ENCODE measurements at regions not wholly inside any gene's neighbourhood (a gene's known extent, or its start where the extent isn't known, plus 50 kb on each side); places are given as distances from the start of the nearest gene placed in this dataset.

DNA sequence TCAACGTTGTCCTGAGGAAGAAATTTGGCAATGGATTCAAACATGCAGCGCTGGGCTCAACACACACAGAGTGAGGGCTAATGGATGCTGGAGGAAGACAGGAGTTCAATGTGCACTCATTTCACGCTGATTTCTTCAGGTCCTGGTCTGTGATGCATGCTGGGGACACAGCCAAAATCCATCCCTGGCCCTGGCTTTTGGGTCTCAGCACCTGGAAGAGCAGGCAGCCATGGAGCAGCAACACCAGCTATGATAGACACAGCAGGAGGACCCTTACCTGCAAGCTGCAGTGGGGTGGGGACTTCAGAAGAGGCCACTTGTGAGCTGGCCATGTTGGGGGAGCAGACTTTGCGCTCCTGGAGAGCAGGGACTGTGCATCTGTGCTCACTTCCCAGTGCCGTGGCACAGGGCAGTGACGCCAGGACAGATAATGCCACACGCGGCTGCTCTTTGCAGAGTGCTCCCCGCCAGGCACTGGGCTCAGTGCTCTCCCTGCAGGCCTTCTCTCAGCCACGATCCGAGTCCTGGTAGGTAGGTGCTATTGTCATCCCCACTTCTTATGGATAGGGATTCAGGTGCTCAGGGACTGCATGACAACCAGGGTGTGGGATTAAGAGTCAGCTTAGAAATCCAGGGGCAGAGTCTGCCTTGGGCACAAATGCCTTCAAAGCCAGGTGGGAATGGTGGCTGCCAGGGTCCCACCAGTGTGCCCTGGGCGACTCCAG lies 138.8 kb upstream of the UNC5B start:
- Histone ChIP-seq H3K9ac (no peak overlapping the region), H3K79me2 (ENCODE audit: low read depth) (no peaks in the 10 kb centered on the region), H3K4me2 (no peak overlapping the region), H3K4me3 (no peak overlapping the region), H3F3A (ENCODE audit: low read depth) (peaks cover 8% of the 10 kb centered on the region), H4K20me1 (ENCODE audit: low read depth) (no peaks in the 10 kb centered on the region), H3K27ac (no peak overlapping the region), H3K4me1 (peaks cover 41% of the 10 kb centered on the region), H3K27me3 (no peaks in the 10 kb centered on the region), H2AFZ (replicated peaks) (no peak overlapping the region), H3K36me3 (no peaks in the 10 kb centered on the region), H3K9me3 (ENCODE audit: low read depth) (no peaks in the 10 kb centered on the region)
- H3K27me3 Mint-ChIP-seq (ENCODE audit: insufficient read depth, low read depth): peaks cover 18% of the 10 kb centered on the region
- H3K4me3 Mint-ChIP-seq: no peak overlapping the region
- H3K36me3 Mint-ChIP-seq: no peaks in the 10 kb centered on the region
- TF ChIP-seq EZH2phosphoT487 (IDR thresholded peaks at IDR 0.05): no peak
- no peak for TF ChIP-seq EZH2 (IDR thresholded peaks at IDR 0.05)
- TF ChIP-seq, protein P1, sequence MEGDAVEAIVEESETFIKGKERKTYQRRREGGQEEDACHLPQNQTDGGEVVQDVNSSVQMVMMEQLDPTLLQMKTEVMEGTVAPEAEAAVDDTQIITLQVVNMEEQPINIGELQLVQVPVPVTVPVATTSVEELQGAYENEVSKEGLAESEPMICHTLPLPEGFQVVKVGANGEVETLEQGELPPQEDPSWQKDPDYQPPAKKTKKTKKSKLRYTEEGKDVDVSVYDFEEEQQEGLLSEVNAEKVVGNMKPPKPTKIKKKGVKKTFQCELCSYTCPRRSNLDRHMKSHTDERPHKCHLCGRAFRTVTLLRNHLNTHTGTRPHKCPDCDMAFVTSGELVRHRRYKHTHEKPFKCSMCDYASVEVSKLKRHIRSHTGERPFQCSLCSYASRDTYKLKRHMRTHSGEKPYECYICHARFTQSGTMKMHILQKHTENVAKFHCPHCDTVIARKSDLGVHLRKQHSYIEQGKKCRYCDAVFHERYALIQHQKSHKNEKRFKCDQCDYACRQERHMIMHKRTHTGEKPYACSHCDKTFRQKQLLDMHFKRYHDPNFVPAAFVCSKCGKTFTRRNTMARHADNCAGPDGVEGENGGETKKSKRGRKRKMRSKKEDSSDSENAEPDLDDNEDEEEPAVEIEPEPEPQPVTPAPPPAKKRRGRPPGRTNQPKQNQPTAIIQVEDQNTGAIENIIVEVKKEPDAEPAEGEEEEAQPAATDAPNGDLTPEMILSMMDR (IDR thresholded peaks at IDR 0.05): no peak
- H3K9me3 Mint-ChIP-seq: no peaks in the 10 kb centered on the region
- peak overlapping the region; percentile 30 for H3K27ac Mint-ChIP-seq
- H3K4me1 Mint-ChIP-seq: peaks cover 45% of the 10 kb centered on the region
- no peak for DNase-seq (ENCODE audit: low spot score)

DNA sequence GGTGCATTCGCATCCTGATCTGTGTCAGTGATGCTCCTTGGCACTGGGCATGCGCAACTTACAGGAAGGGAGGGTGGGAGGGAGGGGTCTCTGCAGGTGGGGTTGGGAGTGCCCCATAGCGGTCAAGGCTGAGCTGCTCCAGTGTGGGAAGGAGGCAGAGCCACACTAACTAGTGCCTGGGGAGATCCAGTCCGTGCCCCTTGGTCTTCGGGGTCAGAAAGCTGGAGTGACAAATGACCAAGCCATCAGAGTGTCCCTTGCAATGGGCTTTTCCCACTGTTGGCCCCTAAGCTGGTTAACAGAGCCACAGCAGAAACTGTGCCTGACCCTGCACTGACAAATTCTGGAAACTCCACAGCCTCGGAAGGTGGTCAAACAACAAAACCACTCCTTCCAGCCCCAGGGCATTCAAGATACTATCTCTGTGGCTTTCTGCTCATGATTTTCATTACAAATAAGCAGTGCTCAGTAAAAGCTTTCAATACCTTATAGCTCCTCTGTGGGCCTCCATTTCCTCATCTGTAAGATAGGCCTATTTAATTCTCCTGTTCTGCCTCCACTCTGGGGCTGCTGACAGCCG lies 138.1 kb upstream of the UNC5B start:
- Mint-ChIP-seq H3K27ac (no peak overlapping the region), H3K4me3 (no peak overlapping the region), H3K36me3 (no peaks in the 10 kb centered on the region), H3K9me3 (no peaks in the 10 kb centered on the region), H3K27me3 (ENCODE audit: insufficient read depth, low read depth) (peaks cover 22% of the 10 kb centered on the region), H3K4me1 (peaks cover 45% of the 10 kb centered on the region)
- Histone ChIP-seq H3K36me3 (no peaks in the 10 kb centered on the region), H2AFZ (replicated peaks) (no peak overlapping the region), H3K9ac (no peak overlapping the region), H3K4me2 (no peak overlapping the region), H4K20me1 (ENCODE audit: low read depth) (no peaks in the 10 kb centered on the region), H3K9me3 (ENCODE audit: low read depth) (no peaks in the 10 kb centered on the region), H3K79me2 (ENCODE audit: low read depth) (no peaks in the 10 kb centered on the region), H3K27me3 (no peaks in the 10 kb centered on the region), H3K4me3 (no peak overlapping the region), H3K4me1 (peaks cover 35% of the 10 kb centered on the region), H3F3A (ENCODE audit: low read depth) (peaks cover 8% of the 10 kb centered on the region), H3K27ac (no peak overlapping the region)
- no peak for DNase-seq (ENCODE audit: low spot score)
- TF ChIP-seq, protein P1 (IDR thresholded peaks at IDR 0.05): no peak
- TF ChIP-seq EZH2phosphoT487 (IDR thresholded peaks at IDR 0.05) (no peak), EZH2 (IDR thresholded peaks at IDR 0.05) (no peak)

DNA sequence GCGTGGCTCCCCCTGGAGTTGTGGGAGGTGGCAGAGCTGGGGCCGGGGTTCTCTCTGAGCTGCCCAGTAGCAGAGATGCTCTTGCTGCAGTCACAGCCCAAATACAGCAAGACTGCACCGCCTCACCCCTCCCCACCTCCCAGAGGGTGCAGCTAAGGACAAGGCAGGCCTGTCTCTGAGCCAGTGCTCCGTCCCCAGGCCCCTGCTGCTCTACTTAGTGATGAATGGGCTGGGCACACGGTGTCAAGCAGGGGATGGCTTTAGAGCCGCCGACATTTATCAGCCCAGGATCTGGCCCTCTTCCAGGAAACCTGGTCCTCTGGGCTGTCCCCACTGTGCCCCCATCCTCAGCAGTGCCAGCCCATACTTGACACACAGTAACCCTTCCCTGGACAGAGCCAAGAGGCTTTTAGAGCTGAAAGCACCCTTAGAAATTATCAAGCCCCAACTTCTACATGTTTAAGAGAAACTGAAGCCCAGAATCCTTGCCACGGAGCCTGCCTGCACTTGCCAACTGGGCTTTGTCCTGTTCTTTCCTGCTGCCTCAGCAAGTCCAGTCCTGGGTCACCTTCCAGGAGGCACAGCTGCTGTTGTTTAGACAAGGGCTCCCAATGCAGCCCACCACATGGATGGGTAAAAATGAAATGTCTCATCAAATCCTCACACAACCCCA lies 137.1 kb upstream of the UNC5B start:
- Histone ChIP-seq H3K79me2 (ENCODE audit: low read depth) (no peaks in the 10 kb centered on the region), H3K4me2 (peak overlapping the region; percentile 28), H4K20me1 (ENCODE audit: low read depth) (no peaks in the 10 kb centered on the region), H3K9me3 (ENCODE audit: low read depth) (no peaks in the 10 kb centered on the region), H3K27ac (no peak overlapping the region), H3K4me1 (peaks cover 33% of the 10 kb centered on the region), H2AFZ (replicated peaks) (no peak overlapping the region), H3K36me3 (no peaks in the 10 kb centered on the region), H3K9ac (no peak overlapping the region), H3K27me3 (no peaks in the 10 kb centered on the region), H3K4me3 (no peak overlapping the region), H3F3A (ENCODE audit: low read depth) (peaks cover 8% of the 10 kb centered on the region)
- TF ChIP-seq EZH2phosphoT487 (IDR thresholded peaks at IDR 0.05) (no peak), EZH2 (IDR thresholded peaks at IDR 0.05) (no peak)
- TF ChIP-seq, protein P1 (IDR thresholded peaks at IDR 0.05): no peak
- Mint-ChIP-seq H3K36me3 (no peaks in the 10 kb centered on the region), H3K9me3 (no peaks in the 10 kb centered on the region), H3K27ac (peak overlapping the region; percentile 33), H3K4me3 (no peak overlapping the region), H3K4me1 (peaks cover 47% of the 10 kb centered on the region), H3K27me3 (ENCODE audit: insufficient read depth, low read depth) (peaks cover 22% of the 10 kb centered on the region)
- DNase-seq (ENCODE audit: low spot score): no peak

Measured in neural progenitor cell (in vitro differentiated cells).